Thyroid gland (tissue), 4 donors: ENCODE measurements at regions not wholly inside any gene's neighbourhood (a gene's known extent, or its start where the extent isn't known, plus 50 kb on each side); places are given as distances from the start of the nearest gene placed in this dataset.

ENCODE experiments used
- DNase-seq, 2 donors: peaks; one replicate each; pipeline ENCODE4 v3.0.0-alpha.2; 2019
- H3K27ac ChIP-seq, 3 donors: fragments of 200-600 bp; sonication (generic); 1 replicate in 2 of 3; 2 replicates in 1 of 3; pipeline ENCODE4 v1.5.1; 2016 to 2019; ENCODE audit warnings: mild to moderate bottlenecking in 1 of 3, moderate library complexity in 1 of 3
- H3K27me3 ChIP-seq: fragments of 200-600 bp; sonication (generic); one replicate; pipeline ENCODE4 v1.5.1; 2019
- H3K36me3 ChIP-seq, 2 donors: fragments of 200-600 bp; sonication (generic); one replicate each; pipeline ENCODE4 v1.5.1; 2016 to 2019
- H3K4me1 ChIP-seq, 2 donors: fragments of 200-600 bp; sonication (generic); one replicate each; pipeline ENCODE4 v1.5.1; 2017 to 2019
- H3K4me3 ChIP-seq, 3 donors: fragments of 200-600 bp; sonication (generic); replicated peaks in 1 of 3; 1 replicate in 2 of 3; 2 replicates in 1 of 3; pipeline ENCODE4 v1.5.1; 2016; ENCODE audit warnings: mild to moderate bottlenecking in 1 of 3
- H3K9me3 ChIP-seq: fragments of 200-600 bp; sonication (generic); one replicate; pipeline ENCODE4 v1.5.1; 2017
- POLR2A ChIP-seq, 2 donors: fragments of 450-650 bp; IDR thresholded peaks; one replicate each; pipeline ENCODE4 v1.6.1; 2017; ENCODE audit warnings: antibody characterized with exemption in 2 of 2, mild to moderate bottlenecking in 2 of 2, moderate library complexity in 1 of 2
- WGBS, 2 donors: methylation state at CpG; one replicate each; pipeline ENCODE4 v1.1.5; 2017; 5-methylcytosine and 5-hydroxymethylcytosine counted together
- intact Hi-C: fragments of 100-400 bp; cut with DNase I; formaldehyde crosslinking; loops from one replicate; pipeline ENCODE4 v1.15.1; 2023
- TF ChIP-seq, protein P1 (sequence below), 6 experiments: fragments of 200-600 bp in 3 of 6; fragments of 450-650 bp in 3 of 6; sonication (generic) in 3 of 6; IDR thresholded peaks; one replicate each; pipeline ENCODE4 v1.5.1; 2016 to 2019; ENCODE audit warnings: antibody characterized with exemption in 6 of 6, mild to moderate bottlenecking in 2 of 6, inconsistent platforms in 1 of 6, moderate library complexity in 1 of 6

DNA sequence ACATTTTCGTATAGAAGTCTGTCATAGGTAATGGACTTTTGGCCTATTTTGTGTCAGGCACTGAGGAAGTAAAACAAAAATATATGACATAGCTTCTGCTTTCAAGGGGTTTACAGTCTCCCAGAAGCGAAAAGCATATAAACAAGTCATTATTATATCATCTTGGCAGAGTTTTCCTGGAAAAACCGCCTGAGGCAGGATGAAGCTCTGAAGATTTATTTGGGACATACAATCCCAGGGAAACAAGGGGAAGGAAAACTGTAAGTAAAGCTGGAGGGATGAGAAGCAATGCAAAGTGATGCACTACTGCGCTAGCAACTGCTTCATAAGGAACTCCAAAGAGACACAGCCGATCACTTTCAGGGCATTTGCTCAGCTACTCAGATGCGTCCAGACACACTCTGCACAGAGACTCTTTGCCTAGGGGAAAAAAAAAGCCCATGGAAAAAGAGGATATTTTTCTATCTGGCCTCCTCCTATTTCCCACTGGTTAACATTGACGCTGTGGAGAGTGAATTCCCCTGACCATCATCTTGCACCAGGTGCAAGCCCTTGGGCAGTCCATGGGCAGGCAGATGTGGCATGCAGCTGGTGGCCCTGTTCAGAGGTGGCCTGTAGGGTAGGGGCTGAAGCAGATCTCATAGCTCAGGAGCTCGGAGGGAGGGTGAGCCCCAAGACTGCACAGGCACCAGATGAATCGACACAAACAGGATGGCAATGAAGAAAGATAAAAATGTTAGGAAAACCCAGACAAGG lies 158.1 kb downstream of the METTL4 start:
- no peak overlapping the region for H3K4me3 ChIP-seq
- H3K27me3 ChIP-seq = no peaks in the 10 kb centered on the region
- no peak for DNase-seq
- H3K4me1 ChIP-seq = no peaks in the 10 kb centered on the region
- no peaks in the 10 kb centered on the region for H3K36me3 ChIP-seq
- no peak for TF ChIP-seq POLR2A (IDR thresholded peaks at IDR 0.05)
- TF ChIP-seq, protein P1, sequence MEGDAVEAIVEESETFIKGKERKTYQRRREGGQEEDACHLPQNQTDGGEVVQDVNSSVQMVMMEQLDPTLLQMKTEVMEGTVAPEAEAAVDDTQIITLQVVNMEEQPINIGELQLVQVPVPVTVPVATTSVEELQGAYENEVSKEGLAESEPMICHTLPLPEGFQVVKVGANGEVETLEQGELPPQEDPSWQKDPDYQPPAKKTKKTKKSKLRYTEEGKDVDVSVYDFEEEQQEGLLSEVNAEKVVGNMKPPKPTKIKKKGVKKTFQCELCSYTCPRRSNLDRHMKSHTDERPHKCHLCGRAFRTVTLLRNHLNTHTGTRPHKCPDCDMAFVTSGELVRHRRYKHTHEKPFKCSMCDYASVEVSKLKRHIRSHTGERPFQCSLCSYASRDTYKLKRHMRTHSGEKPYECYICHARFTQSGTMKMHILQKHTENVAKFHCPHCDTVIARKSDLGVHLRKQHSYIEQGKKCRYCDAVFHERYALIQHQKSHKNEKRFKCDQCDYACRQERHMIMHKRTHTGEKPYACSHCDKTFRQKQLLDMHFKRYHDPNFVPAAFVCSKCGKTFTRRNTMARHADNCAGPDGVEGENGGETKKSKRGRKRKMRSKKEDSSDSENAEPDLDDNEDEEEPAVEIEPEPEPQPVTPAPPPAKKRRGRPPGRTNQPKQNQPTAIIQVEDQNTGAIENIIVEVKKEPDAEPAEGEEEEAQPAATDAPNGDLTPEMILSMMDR (IDR thresholded peaks at IDR 0.05) = no peak
- H3K27ac ChIP-seq = no peak overlapping the region
- 75 to 83% methylated on average over 9 of the region's 9 CpGs for WGBS, 2 donors
- intact Hi-C loops = no loop called here
- H3K9me3 ChIP-seq = no peaks in the 10 kb centered on the region

DNA sequence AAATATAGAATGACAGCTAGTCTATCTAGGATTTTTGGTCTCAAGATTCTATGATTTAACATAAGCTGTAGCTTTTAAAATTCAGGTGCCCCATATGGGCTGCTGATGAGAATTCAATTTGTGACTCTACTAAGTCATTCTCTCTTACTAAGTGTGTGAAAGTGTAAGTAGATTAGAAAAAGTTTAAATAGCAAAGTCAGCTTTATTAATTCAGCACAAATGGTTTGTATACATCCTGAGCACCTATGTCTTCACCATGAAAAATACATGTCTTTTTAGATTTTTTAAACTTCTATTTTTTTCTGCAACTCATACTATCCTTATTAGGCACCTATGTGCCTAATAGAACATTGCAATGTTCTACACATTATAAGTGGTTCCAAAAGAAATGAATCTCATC lies 157.1 kb downstream of the METTL4 start:
- no peaks in the 10 kb centered on the region for H3K4me1 ChIP-seq
- H3K4me3 ChIP-seq = no peak overlapping the region
- intact Hi-C loops = no loop called here
- no peak for DNase-seq
- no peaks in the 10 kb centered on the region for H3K9me3 ChIP-seq
- H3K27me3 ChIP-seq = no peaks in the 10 kb centered on the region
- H3K36me3 ChIP-seq = no peaks in the 10 kb centered on the region
- no peak overlapping the region for H3K27ac ChIP-seq
- no peak for TF ChIP-seq POLR2A (IDR thresholded peaks at IDR 0.05)
- TF ChIP-seq, protein P1 (IDR thresholded peaks at IDR 0.05) = no peak

DNA sequence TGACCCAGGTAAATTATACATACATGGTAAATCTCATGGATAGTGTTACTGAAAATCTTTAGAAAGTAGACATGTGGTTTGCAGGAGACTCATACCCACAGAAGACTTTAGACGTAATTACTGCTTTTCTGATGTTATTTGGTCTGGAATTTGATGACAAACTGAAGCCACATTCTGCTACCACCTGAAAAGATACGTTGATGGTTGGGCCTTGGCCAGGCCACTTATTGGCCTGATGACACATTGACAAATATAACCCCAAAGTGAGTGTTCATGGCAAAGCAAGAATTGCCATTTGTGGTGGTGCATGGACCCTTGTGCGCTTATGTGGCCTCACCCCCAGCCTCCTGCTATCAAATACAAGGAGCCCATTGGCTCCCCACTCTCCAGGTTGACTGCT lies 155.6 kb downstream of the METTL4 start:
- no peaks in the 10 kb centered on the region for H3K9me3 ChIP-seq
- intact Hi-C loops = no loop called here
- no peaks in the 10 kb centered on the region for H3K4me1 ChIP-seq
- no peak overlapping the region for H3K27ac ChIP-seq
- no peak overlapping the region for H3K4me3 ChIP-seq
- no peaks in the 10 kb centered on the region for H3K27me3 ChIP-seq
- no peak for DNase-seq
- H3K36me3 ChIP-seq = no peaks in the 10 kb centered on the region
- TF ChIP-seq, protein P1 (IDR thresholded peaks at IDR 0.05) = no peak
- TF ChIP-seq POLR2A (IDR thresholded peaks at IDR 0.05) = no peak
- WGBS, 2 donors = 84 to 90% methylated on average over 3 of the region's 3 CpGs

DNA sequence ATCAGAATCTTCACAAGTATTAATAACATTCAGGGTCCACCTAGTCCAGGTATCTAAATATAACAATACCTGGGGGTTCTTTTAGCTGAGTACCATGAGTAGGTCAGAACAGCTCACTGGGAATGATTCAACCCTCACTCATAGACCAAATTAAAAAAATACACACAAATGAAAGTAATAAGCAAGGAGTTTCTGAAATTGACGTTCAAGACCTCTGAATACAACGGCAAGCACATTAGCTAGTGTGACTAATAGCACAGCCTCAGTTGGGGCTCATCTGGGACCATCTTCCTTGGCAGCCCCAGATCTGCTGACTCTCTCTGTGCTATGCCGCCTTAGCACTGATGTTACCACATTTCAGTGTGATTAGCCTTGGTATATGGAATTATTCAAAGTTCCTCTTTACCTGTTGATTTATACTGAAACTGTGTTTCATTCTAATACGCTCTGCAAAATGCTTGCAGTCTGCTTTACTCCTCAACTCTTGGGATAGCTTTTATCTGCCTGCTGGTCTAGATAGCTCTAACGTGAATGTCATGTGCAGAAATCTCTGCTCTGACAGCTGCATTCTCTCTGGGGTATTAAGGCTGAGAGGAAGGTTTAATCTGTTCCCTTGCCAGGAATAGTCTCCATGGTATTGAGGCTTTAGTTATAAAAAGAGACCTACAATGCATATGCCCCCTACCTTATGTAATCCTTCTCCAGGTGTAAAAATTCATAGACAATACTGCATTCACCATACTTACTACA lies 153.3 kb downstream of the METTL4 start:
- no peak for DNase-seq
- Histone ChIP-seq H3K27ac (no peak overlapping the region), H3K4me1 (no peaks in the 10 kb centered on the region), H3K36me3 (no peaks in the 10 kb centered on the region), H3K4me3 (no peak overlapping the region), H3K9me3 (no peaks in the 10 kb centered on the region), H3K27me3 (no peaks in the 10 kb centered on the region)
- intact Hi-C loops = no loop called here
- TF ChIP-seq POLR2A (IDR thresholded peaks at IDR 0.05) = no peak
- TF ChIP-seq, protein P1 (IDR thresholded peaks at IDR 0.05) = no peak
- WGBS, 2 donors = 78 to 83% methylated on average over 5 of the region's 5 CpGs

DNA sequence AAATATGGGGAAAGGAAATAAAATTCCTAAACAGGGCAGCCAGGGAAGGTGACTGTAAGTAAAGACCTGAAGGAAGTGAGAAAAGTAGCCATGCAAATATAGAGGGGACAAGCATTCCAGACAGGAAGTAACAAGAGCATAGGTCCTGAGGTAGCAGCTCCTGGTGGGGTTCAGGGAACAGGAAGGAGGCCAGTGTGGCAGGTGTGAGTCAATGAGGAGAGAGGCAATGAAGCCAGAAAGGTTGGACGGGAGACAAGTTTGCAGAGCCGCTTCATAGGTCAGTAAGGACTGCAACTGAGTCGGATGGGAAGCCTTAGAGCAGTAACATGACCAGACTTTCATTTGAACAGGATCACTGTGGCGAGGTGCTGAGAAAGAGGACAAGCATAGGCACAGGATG lies 150.9 kb downstream of the METTL4 start:
- no peak for TF ChIP-seq POLR2A (IDR thresholded peaks at IDR 0.05)
- TF ChIP-seq, protein P1 (IDR thresholded peaks at IDR 0.05) = no peak
- H3K9me3 ChIP-seq = no peaks in the 10 kb centered on the region
- no peaks in the 10 kb centered on the region for H3K27me3 ChIP-seq
- DNase-seq = no peak
- no peaks in the 10 kb centered on the region for H3K4me1 ChIP-seq
- 73 to 82% methylated on average over 4 of the region's 4 CpGs for WGBS, 2 donors
- H3K27ac ChIP-seq = no peak overlapping the region
- H3K4me3 ChIP-seq = no peak overlapping the region
- no peaks in the 10 kb centered on the region for H3K36me3 ChIP-seq
- intact Hi-C loops = no loop called here
